Immature natural killer cell (primary cell): ENCODE measurements at regions not wholly inside any gene's neighbourhood (a gene's known extent, or its start where the extent isn't known, plus 50 kb on each side); places are given as distances from the start of the nearest gene placed in this dataset.

Experiments
- DNase-seq, 3 donors: peaks; one replicate each; pipeline ENCODE4 v3.0.0; 2022; ENCODE audit warnings: mixed read lengths in 1 of 3
- H3K27ac Mint-ChIP-seq, 6 donors: one replicate each; pipeline ENCODE4 v1.8.0; 2020; ENCODE audit warnings: mixed read lengths in 6 of 6, mild to moderate bottlenecking in 5 of 6, inconsistent platforms in 4 of 6, moderate library complexity in 3 of 6
- H3K27me3 Mint-ChIP-seq, 3 donors: one replicate each; pipeline ENCODE4 v1.8.0; 2020 to 2021; ENCODE audit warnings: low read depth in 3 of 3, mild to moderate bottlenecking in 3 of 3, mixed read lengths in 3 of 3, moderate library complexity in 3 of 3, inconsistent platforms in 1 of 3
- H3K36me3 Mint-ChIP-seq, 3 donors: one replicate each; pipeline ENCODE4 v1.8.0; 2020; ENCODE audit warnings: mixed read lengths in 3 of 3, inconsistent platforms in 2 of 3, mild to moderate bottlenecking in 2 of 3
- H3K4me1 Mint-ChIP-seq, 2 donors: one replicate each; pipeline ENCODE4 v1.8.0; 2020; ENCODE audit warnings: inconsistent platforms in 2 of 2, mild to moderate bottlenecking in 2 of 2, mixed read lengths in 2 of 2, moderate library complexity in 1 of 2
- H3K4me3 Mint-ChIP-seq, 5 donors: one replicate each; pipeline ENCODE4 v1.8.0; 2020; ENCODE audit warnings: mild to moderate bottlenecking in 5 of 5, mixed read lengths in 5 of 5, inconsistent platforms in 3 of 5, moderate library complexity in 3 of 5
- H3K9me3 Mint-ChIP-seq, 6 donors: one replicate each; pipeline ENCODE4 v1.8.0; 2020; ENCODE audit warnings: mild to moderate bottlenecking in 6 of 6, mixed read lengths in 6 of 6, inconsistent platforms in 4 of 6, moderate library complexity in 3 of 6

- H3K4me1 Mint-ChIP-seq = no peaks in the 10 kb centered on the region
- H3K27me3 Mint-ChIP-seq = peaks cover 4 to 12% (median 7%) of the 10 kb centered on the region in 3 donors
- no peak for DNase-seq
- peaks cover 0 to 3% (median 0%) of the 10 kb centered on the region in 6 donors for H3K9me3 Mint-ChIP-seq
- no peak overlapping the region for H3K4me3 Mint-ChIP-seq
- peaks cover 0 to 5% (median 0%) of the 10 kb centered on the region in 3 donors for H3K36me3 Mint-ChIP-seq
- H3K27ac Mint-ChIP-seq = no peak overlapping the region
These were observed 268.6 kb upstream of the DAPK1 start for GRCh38 chr9:87229108-87229507.

- no peak overlapping the region for H3K27ac Mint-ChIP-seq
- H3K4me3 Mint-ChIP-seq = no peak overlapping the region
These were observed 264.2 kb upstream of the DAPK1 start for GRCh38 chr9:87233431-87233830.

GRCh38 chr9:87233899-87234455, 263.7 kb upstream of the DAPK1 start:
- H3K27me3 Mint-ChIP-seq = peaks cover 4 to 12% (median 8%) of the 10 kb centered on the region in 3 donors
- H3K27ac Mint-ChIP-seq = no peak overlapping the region
- no peaks in the 10 kb centered on the region for H3K4me1 Mint-ChIP-seq
- H3K4me3 Mint-ChIP-seq = no peak overlapping the region
- no peak for DNase-seq
- H3K9me3 Mint-ChIP-seq = peaks cover 0 to 3% (median 0%) of the 10 kb centered on the region in 6 donors
- H3K36me3 Mint-ChIP-seq = peaks cover 0 to 5% (median 0%) of the 10 kb centered on the region in 3 donors

More at GRCh38 chr9:87233431-87233830, 264.2 kb upstream of the DAPK1 start:
- Mint-ChIP-seq H3K27me3 (peaks cover 3 to 12% (median 6%) of the 10 kb centered on the region in 3 donors), H3K4me1 (no peaks in the 10 kb centered on the region), H3K9me3 (peaks cover 0 to 3% (median 0%) of the 10 kb centered on the region in 6 donors), H3K36me3 (peaks cover 0 to 5% (median 0%) of the 10 kb centered on the region in 3 donors)
- no peak for DNase-seq

- Mint-ChIP-seq H3K36me3 (peaks cover 0 to 5% (median 0%) of the 10 kb centered on the region in 3 donors), H3K27ac (no peak overlapping the region)
These were observed 262.8 kb upstream of the DAPK1 start for GRCh38 chr9:87234854-87235253.

GRCh38 chr9:87236546-87236945, 261.1 kb upstream of the DAPK1 start:
- Mint-ChIP-seq H3K9me3 (peaks cover 0 to 3% (median 0%) of the 10 kb centered on the region in 6 donors), H3K4me1 (no peaks in the 10 kb centered on the region), H3K4me3 (no peak overlapping the region), H3K36me3 (peaks cover 0 to 5% (median 0%) of the 10 kb centered on the region in 3 donors), H3K27ac (no peak overlapping the region), H3K27me3 (peaks cover 2 to 17% (median 4%) of the 10 kb centered on the region in 3 donors)
- DNase-seq = no peak

More at GRCh38 chr9:87234854-87235253, 262.8 kb upstream of the DAPK1 start:
- no peak overlapping the region for H3K4me3 Mint-ChIP-seq
- H3K4me1 Mint-ChIP-seq = no peaks in the 10 kb centered on the region
- H3K9me3 Mint-ChIP-seq = peaks cover 0 to 3% (median 0%) of the 10 kb centered on the region in 6 donors
- peaks cover 2 to 10% (median 8%) of the 10 kb centered on the region in 3 donors for H3K27me3 Mint-ChIP-seq
- DNase-seq = no peak

GRCh38 chr9:87237336-87237735, 260.3 kb upstream of the DAPK1 start:
- H3K27me3 Mint-ChIP-seq = peaks cover 4 to 16% (median 5%) of the 10 kb centered on the region in 3 donors
- no peaks in the 10 kb centered on the region for H3K4me1 Mint-ChIP-seq
- no peaks in the 10 kb centered on the region for H3K36me3 Mint-ChIP-seq
- no peak overlapping the region for H3K27ac Mint-ChIP-seq
- DNase-seq = no peak
- H3K4me3 Mint-ChIP-seq = no peak overlapping the region
- H3K9me3 Mint-ChIP-seq = no peaks in the 10 kb centered on the region

- Mint-ChIP-seq H3K4me3 (no peak overlapping the region), H3K27ac (no peak overlapping the region), H3K4me1 (no peaks in the 10 kb centered on the region), H3K9me3 (no peaks in the 10 kb centered on the region), H3K27me3 (peaks cover 4 to 10% (median 5%) of the 10 kb centered on the region in 3 donors), H3K36me3 (no peaks in the 10 kb centered on the region)
- no peak for DNase-seq
These were observed 259.1 kb upstream of the DAPK1 start for GRCh38 chr9:87238545-87238944.

GRCh38 chr9:87239312-87239711, 258.4 kb upstream of the DAPK1 start:
- Mint-ChIP-seq H3K4me3 (no peak overlapping the region), H3K36me3 (no peaks in the 10 kb centered on the region), H3K4me1 (no peaks in the 10 kb centered on the region), H3K27ac (no peak overlapping the region), H3K27me3 (peaks cover 4 to 10% (median 5%) of the 10 kb centered on the region in 3 donors), H3K9me3 (no peaks in the 10 kb centered on the region)
- DNase-seq = no peak

GRCh38 chr9:87243602-87244001, 254.1 kb upstream of the DAPK1 start:
- Mint-ChIP-seq H3K27me3 (peaks cover 2 to 23% (median 9%) of the 10 kb centered on the region in 3 donors), H3K4me3 (no peak overlapping the region), H3K9me3 (no peaks in the 10 kb centered on the region), H3K27ac (no peak overlapping the region), H3K36me3 (no peaks in the 10 kb centered on the region), H3K4me1 (no peaks in the 10 kb centered on the region)
- DNase-seq = no peak

- peaks cover 2 to 21% (median 7%) of the 10 kb centered on the region in 3 donors for H3K27me3 Mint-ChIP-seq
- no peak overlapping the region for H3K27ac Mint-ChIP-seq
- H3K4me1 Mint-ChIP-seq = no peaks in the 10 kb centered on the region
- H3K4me3 Mint-ChIP-seq = no peak overlapping the region
- no peaks in the 10 kb centered on the region for H3K36me3 Mint-ChIP-seq
- no peaks in the 10 kb centered on the region for H3K9me3 Mint-ChIP-seq
- no peak for DNase-seq
These were observed 252.4 kb upstream of the DAPK1 start for GRCh38 chr9:87245271-87245670.

GRCh38 chr9:87247097-87247496, 250.6 kb upstream of the DAPK1 start:
- H3K4me1 Mint-ChIP-seq = no peaks in the 10 kb centered on the region
- H3K4me3 Mint-ChIP-seq = no peak overlapping the region
- no peak for DNase-seq
- H3K27ac Mint-ChIP-seq = no peak overlapping the region
- H3K36me3 Mint-ChIP-seq = no peaks in the 10 kb centered on the region
- H3K9me3 Mint-ChIP-seq = no peaks in the 10 kb centered on the region
- H3K27me3 Mint-ChIP-seq = peaks cover 3 to 16% (median 6%) of the 10 kb centered on the region in 3 donors

- no peak overlapping the region for H3K4me3 Mint-ChIP-seq
- no peaks in the 10 kb centered on the region for H3K4me1 Mint-ChIP-seq
- H3K27me3 Mint-ChIP-seq = peaks cover 6 to 20% (median 6%) of the 10 kb centered on the region in 3 donors
- H3K27ac Mint-ChIP-seq = no peak overlapping the region
- H3K36me3 Mint-ChIP-seq = no peaks in the 10 kb centered on the region
- H3K9me3 Mint-ChIP-seq = no peaks in the 10 kb centered on the region
- no peak for DNase-seq
These were observed 248.6 kb upstream of the DAPK1 start for GRCh38 chr9:87249029-87249428.

- Mint-ChIP-seq H3K4me1 (no peaks in the 10 kb centered on the region), H3K27ac (no peak overlapping the region), H3K4me3 (no peak overlapping the region), H3K36me3 (no peaks in the 10 kb centered on the region), H3K9me3 (no peaks in the 10 kb centered on the region), H3K27me3 (peaks cover 6 to 22% (median 6%) of the 10 kb centered on the region in 3 donors)
- DNase-seq = no peak
These were observed 247.5 kb upstream of the DAPK1 start for GRCh38 chr9:87250205-87250604.

GRCh38 chr9:87255431-87256155, 242.1 kb upstream of the DAPK1 start:
- Mint-ChIP-seq H3K4me3 (no peak overlapping the region), H3K36me3 (no peaks in the 10 kb centered on the region), H3K9me3 (peaks cover 0 to 2% (median 0%) of the 10 kb centered on the region in 6 donors), H3K27me3 (peaks cover 6 to 8% (median 6%) of the 10 kb centered on the region in 3 donors), H3K27ac (no peak overlapping the region), H3K4me1 (no peaks in the 10 kb centered on the region)
- DNase-seq = no peak
